ENCODE measurements at regions not wholly inside any gene's neighbourhood (a gene's known extent, or its start where the extent isn't known, plus 50 kb on each side); places are given as distances from the start of the nearest gene placed in this dataset.

GRCh38 chr10:126847666-126848065 lies 57.6 kb upstream of the DOCK1 start:
- no peak for DNase-seq (ENCODE audit: low spot score)

DNA sequence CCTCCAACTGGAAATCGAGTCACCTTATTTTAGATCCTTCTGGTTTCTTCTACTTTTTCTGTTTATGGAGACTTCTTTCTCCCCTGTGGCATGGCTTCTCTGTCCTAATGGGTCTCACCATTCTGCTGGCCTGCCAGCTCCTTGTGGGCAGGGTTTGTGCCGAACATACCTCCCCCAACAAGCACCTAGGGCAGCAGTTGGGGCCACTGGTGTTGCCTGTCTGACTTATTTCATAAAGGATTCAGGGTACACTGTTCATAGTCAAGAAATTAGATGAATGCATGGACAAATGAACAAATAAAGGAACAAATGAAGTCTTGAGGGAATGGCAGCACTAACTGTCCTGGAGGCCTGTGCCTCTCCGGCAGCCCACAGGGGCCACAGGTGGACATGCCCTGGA lies 55.6 kb upstream of the DOCK1 start:
- DNase-seq (ENCODE audit: low spot score), result no peak

GRCh38 chr10:126851414-126852108 lies 53.7 kb upstream of the DOCK1 start:
- DNase-seq (ENCODE audit: low spot score), result no peak

- no peak for DNase-seq (ENCODE audit: low spot score)
These were observed 50.3 kb upstream of the DOCK1 start for GRCh38 chr10:126854726-126855495.

Small RNA genes lying in the stretch of these regions (small RNA-seq; reads per million reads assigned to genes)
- 0 to 0.03 reads per million in 2 experiments for gene RF00271

All from SK-N-DZ (cell line).